ENCODE measurements at regions not wholly inside any gene's neighbourhood (a gene's known extent, or its start where the extent isn't known, plus 50 kb on each side); places are given as distances from the start of the nearest gene placed in this dataset.

GRCh38 chr6:14756340-14756739 is 489.5 kb upstream of the JARID2 start:
- Histone ChIP-seq H3K4me3 (no peak overlapping the region), H3K36me3 (ENCODE audit: control insufficient read depth in 4 of 4, insufficient read depth in 4 of 4, low read length in 4 of 4) (no peaks in the 10 kb centered on the region), H3K4me1 (ENCODE audit: control insufficient read depth in 5 of 5, insufficient read depth in 5 of 5, low read length in 5 of 5) (peaks cover 0 to 1% (median 0%) of the 10 kb centered on the region in 5 donors), H3K9ac (ENCODE audit: insufficient read depth in 1 of 2, low read length in 2 of 2) (no peak overlapping the region), H3K9me3 (ENCODE audit: control insufficient read depth in 4 of 4, insufficient read depth in 3 of 4, low read length in 3 of 4) (no peaks in the 10 kb centered on the region), H3K27me3 (ENCODE audit: control insufficient read depth in 3 of 3, insufficient read depth in 3 of 3, low read length in 2 of 3) (no peaks in the 10 kb centered on the region), H3K27ac (ENCODE audit: low read depth in 1 of 2, low read length in 1 of 2) (no peak overlapping the region)
- WGBS, 2 donors: 79 to 90% methylated on average over 3 of the region's 3 CpGs
- DNase-seq: no peak
- no peak for TF ChIP-seq CTCF (IDR thresholded peaks at IDR 0.05; ENCODE audit: control extremely low read depth, extremely low read depth)
- ATAC-seq (ENCODE audit: insufficient read depth, low FRiP score): no peak

- Histone ChIP-seq H3K4me3 (no peak overlapping the region), H3K27ac (ENCODE audit: low read depth in 1 of 2, low read length in 1 of 2) (no peak overlapping the region), H3K9me3 (ENCODE audit: control insufficient read depth in 4 of 4, insufficient read depth in 3 of 4, low read length in 3 of 4) (no peaks in the 10 kb centered on the region), H3K27me3 (ENCODE audit: control insufficient read depth in 3 of 3, insufficient read depth in 3 of 3, low read length in 2 of 3) (no peaks in the 10 kb centered on the region), H3K9ac (ENCODE audit: insufficient read depth in 1 of 2, low read length in 2 of 2) (no peak overlapping the region), H3K4me1 (ENCODE audit: control insufficient read depth in 5 of 5, insufficient read depth in 5 of 5, low read length in 5 of 5) (peaks cover 0 to 1% (median 0%) of the 10 kb centered on the region in 5 donors), H3K36me3 (ENCODE audit: control insufficient read depth in 4 of 4, insufficient read depth in 4 of 4, low read length in 4 of 4) (no peaks in the 10 kb centered on the region)
- no peak for TF ChIP-seq CTCF (IDR thresholded peaks at IDR 0.05; ENCODE audit: control extremely low read depth, extremely low read depth)
- DNase-seq (no peak), ATAC-seq (ENCODE audit: insufficient read depth, low FRiP score) (no peak)
- 95 to 100% methylated on average over 1 of the region's 1 CpG for WGBS, 2 donors
Observed at GRCh38 chr6:14757014-14757413, 488.9 kb upstream of the JARID2 start.

GRCh38 chr6:14757418-14757817 is 488.5 kb upstream of the JARID2 start:
- no peak overlapping the region for H3K27ac ChIP-seq (ENCODE audit: low read depth in 1 of 2, low read length in 1 of 2)
- no peak for DNase-seq
- H3K36me3 ChIP-seq (ENCODE audit: control insufficient read depth in 4 of 4, insufficient read depth in 4 of 4, low read length in 4 of 4): no peaks in the 10 kb centered on the region
- H3K9me3 ChIP-seq (ENCODE audit: control insufficient read depth in 4 of 4, insufficient read depth in 3 of 4, low read length in 3 of 4): no peaks in the 10 kb centered on the region
- no peaks in the 10 kb centered on the region for H3K27me3 ChIP-seq (ENCODE audit: control insufficient read depth in 3 of 3, insufficient read depth in 3 of 3, low read length in 2 of 3)
- peaks cover 0 to 1% (median 0%) of the 10 kb centered on the region in 5 donors for H3K4me1 ChIP-seq (ENCODE audit: control insufficient read depth in 5 of 5, insufficient read depth in 5 of 5, low read length in 5 of 5)
- no peak overlapping the region for H3K4me3 ChIP-seq
- no peak for ATAC-seq (ENCODE audit: insufficient read depth, low FRiP score)
- 55 to 72% methylated on average over 1 of the region's 1 CpG for WGBS, 2 donors
- H3K9ac ChIP-seq (ENCODE audit: insufficient read depth in 1 of 2, low read length in 2 of 2): no peak overlapping the region
- no peak for TF ChIP-seq CTCF (IDR thresholded peaks at IDR 0.05; ENCODE audit: control extremely low read depth, extremely low read depth)

- Histone ChIP-seq H3K27ac (ENCODE audit: low read depth in 1 of 2, low read length in 1 of 2) (no peak overlapping the region), H3K27me3 (ENCODE audit: control insufficient read depth in 3 of 3, insufficient read depth in 3 of 3, low read length in 2 of 3) (no peaks in the 10 kb centered on the region), H3K4me3 (no peak overlapping the region), H3K9me3 (ENCODE audit: control insufficient read depth in 4 of 4, insufficient read depth in 3 of 4, low read length in 3 of 4) (no peaks in the 10 kb centered on the region), H3K4me1 (ENCODE audit: control insufficient read depth in 5 of 5, insufficient read depth in 5 of 5, low read length in 5 of 5) (peaks cover 0 to 1% (median 0%) of the 10 kb centered on the region in 5 donors), H3K9ac (ENCODE audit: insufficient read depth in 1 of 2, low read length in 2 of 2) (no peak overlapping the region), H3K36me3 (ENCODE audit: control insufficient read depth in 4 of 4, insufficient read depth in 4 of 4, low read length in 4 of 4) (no peaks in the 10 kb centered on the region)
- ATAC-seq (ENCODE audit: insufficient read depth, low FRiP score) (no peak), DNase-seq (no peak)
- 65 to 76% methylated on average over 8 of the region's 8 CpGs for WGBS, 2 donors
- TF ChIP-seq CTCF (IDR thresholded peaks at IDR 0.05; ENCODE audit: control extremely low read depth, extremely low read depth): no peak
Observed at GRCh38 chr6:14758421-14759081, 487.3 kb upstream of the JARID2 start.
